ENCODE measurements at regions not wholly inside any gene's neighbourhood (a gene's known extent, or its start where the extent isn't known, plus 50 kb on each side); places are given as distances from the start of the nearest gene placed in this dataset.

DNA sequence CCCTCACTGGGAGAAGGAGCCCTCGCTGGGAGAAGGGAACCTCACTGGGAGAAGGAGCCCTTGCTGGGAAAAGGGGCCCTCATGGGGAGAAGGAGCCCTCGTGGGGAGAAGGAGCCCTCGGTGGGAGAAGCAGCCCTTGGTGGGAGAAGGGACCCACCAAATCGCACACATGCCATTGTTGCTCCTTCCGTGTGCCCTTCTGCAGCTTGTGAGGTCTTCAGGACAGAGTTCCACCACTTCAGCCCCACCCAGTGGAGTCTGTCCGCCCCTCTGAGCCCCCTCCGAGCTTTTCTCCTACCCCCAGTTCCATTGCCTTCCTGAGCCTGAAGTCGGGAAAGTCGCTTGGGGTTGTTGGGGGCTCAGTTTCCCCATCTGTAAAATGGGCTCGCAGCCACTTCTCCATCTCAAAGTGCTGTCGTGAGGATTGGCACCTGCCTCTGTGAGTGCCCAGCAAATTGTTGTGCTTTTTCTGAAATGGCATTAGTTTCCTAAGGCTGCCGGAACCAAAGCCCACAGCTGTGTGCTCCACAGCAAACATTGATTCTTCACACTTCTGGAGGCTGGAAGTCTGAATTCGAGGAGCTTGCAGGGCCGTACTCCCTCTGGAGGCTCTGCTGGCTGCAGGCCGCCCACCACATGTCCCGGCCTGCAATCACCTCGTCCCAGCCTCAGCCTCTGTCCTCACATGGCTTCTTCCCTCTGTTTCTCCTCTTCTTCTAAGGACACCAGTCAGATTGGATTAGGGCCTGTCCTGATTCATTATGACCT, 124.7 kb upstream of the PMEPA1 start:
- intact Hi-C loops (cut with DNase I), result no loop called here

DNA sequence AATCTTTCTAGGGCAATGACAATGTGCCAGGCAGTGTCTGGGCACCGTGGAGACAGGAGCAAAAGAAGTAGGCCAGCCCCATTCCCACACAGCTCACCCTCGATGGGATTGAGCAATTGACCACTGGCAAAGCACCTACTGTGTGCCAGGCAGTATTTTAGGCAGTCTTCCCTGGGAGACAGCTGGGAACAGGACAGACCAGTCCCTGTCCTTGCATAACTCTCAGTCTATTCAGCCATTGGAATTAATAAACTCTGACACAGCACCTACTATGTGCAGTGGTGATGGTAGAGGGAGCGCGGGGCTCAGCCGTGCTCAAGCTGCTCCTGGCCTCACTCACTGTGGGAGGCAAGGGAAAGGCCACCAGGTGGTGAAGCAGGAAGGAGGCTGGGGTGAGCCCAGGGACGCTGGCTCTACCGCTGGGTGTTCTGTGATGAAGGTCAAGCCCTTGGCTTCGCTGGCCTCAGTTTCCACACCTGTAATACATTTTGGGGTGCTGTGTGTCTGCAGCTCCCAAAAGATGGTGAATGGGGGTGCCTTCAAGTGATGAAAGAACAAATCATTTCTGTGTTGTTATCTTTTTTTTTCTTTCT, 122.3 kb upstream of the PMEPA1 start:
- H3K4me3 ChIP-seq, result no peak overlapping the region
- no peaks in the 10 kb centered on the region for H3K36me3 ChIP-seq
- WGBS, 2 donors, result 80 to 84% methylated on average over 8 of the region's 8 CpGs
- H3K4me1 ChIP-seq, result no peaks in the 10 kb centered on the region
- intact Hi-C loops (cut with DNase I), result no loop called here
- no peaks in the 10 kb centered on the region for H3K9me3 ChIP-seq
- TF ChIP-seq POLR2AphosphoS5 (IDR thresholded peaks at IDR 0.05), result no peak
- no peak for TF ChIP-seq POLR2A (IDR thresholded peaks at IDR 0.05)
- TF ChIP-seq, protein P1, sequence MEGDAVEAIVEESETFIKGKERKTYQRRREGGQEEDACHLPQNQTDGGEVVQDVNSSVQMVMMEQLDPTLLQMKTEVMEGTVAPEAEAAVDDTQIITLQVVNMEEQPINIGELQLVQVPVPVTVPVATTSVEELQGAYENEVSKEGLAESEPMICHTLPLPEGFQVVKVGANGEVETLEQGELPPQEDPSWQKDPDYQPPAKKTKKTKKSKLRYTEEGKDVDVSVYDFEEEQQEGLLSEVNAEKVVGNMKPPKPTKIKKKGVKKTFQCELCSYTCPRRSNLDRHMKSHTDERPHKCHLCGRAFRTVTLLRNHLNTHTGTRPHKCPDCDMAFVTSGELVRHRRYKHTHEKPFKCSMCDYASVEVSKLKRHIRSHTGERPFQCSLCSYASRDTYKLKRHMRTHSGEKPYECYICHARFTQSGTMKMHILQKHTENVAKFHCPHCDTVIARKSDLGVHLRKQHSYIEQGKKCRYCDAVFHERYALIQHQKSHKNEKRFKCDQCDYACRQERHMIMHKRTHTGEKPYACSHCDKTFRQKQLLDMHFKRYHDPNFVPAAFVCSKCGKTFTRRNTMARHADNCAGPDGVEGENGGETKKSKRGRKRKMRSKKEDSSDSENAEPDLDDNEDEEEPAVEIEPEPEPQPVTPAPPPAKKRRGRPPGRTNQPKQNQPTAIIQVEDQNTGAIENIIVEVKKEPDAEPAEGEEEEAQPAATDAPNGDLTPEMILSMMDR (IDR thresholded peaks at IDR 0.05), result no peak
- TF ChIP-seq EP300 (IDR thresholded peaks at IDR 0.05), result no peak
- H3K27me3 ChIP-seq, result no peaks in the 10 kb centered on the region
- no peak for DNase-seq
- H3K27ac ChIP-seq, result no peak overlapping the region

More for the DNA sequence above, 124.7 kb upstream of the PMEPA1 start:
- no peak overlapping the region for H3K27ac ChIP-seq
- H3K27me3 ChIP-seq, result no peaks in the 10 kb centered on the region
- no peak for DNase-seq
- no peaks in the 10 kb centered on the region for H3K36me3 ChIP-seq
- no peak overlapping the region for H3K4me3 ChIP-seq
- no peaks in the 10 kb centered on the region for H3K9me3 ChIP-seq
- TF ChIP-seq, protein P1 (IDR thresholded peaks at IDR 0.05), result no peak
- TF ChIP-seq POLR2A (IDR thresholded peaks at IDR 0.05) (no peak), POLR2AphosphoS5 (IDR thresholded peaks at IDR 0.05) (no peak), EP300 (IDR thresholded peaks at IDR 0.05) (no peak)
- WGBS, 2 donors, result 83 to 87% methylated on average over 17 of the region's 17 CpGs
- peaks cover 0 to 14% (median 9%) of the 10 kb centered on the region in 4 donors for H3K4me1 ChIP-seq

DNA sequence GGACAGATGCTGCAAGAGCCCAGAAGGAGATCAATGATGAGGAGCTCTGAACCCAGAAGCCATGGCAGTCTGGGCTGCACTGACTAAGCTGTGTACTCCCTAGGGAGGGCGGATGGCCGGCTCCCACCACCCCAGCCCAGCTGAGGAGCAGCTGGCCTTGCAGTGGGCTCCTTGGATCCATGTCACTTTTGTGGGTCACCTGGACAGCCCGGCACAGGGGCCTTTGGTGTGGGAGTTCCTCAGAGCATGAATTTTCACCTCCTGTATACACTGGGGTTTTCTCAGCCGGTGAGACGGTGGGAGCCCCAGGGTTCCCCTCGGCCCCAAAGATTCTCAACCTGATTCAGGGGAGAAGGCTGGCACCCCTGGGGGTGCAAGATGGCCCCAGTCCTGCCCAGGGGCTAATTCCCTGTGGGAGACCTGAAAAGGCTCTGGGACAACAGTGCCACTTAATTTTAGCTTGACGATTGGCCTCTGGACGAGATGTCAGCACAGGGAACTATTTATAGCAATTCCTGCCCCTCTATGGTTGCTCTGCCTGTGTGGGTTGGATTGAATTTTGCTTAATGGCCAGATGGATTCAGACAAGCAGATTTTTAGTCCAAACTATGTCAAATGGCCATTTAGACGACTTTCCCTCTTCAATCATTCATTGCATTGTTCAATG, 121.6 kb upstream of the PMEPA1 start:
- H3K27ac ChIP-seq, result no peak overlapping the region
- no peaks in the 10 kb centered on the region for H3K27me3 ChIP-seq
- no peak for TF ChIP-seq EP300 (IDR thresholded peaks at IDR 0.05)
- TF ChIP-seq, protein P1 (IDR thresholded peaks at IDR 0.05), result no peak
- no peak for TF ChIP-seq POLR2A (IDR thresholded peaks at IDR 0.05)
- TF ChIP-seq POLR2AphosphoS5 (IDR thresholded peaks at IDR 0.05), result no peak
- no peaks in the 10 kb centered on the region for H3K36me3 ChIP-seq
- H3K9me3 ChIP-seq, result no peaks in the 10 kb centered on the region
- peaks cover 0 to 1% (median under 1%) of the 10 kb centered on the region in 4 donors for H3K4me1 ChIP-seq
- no peak for DNase-seq
- 85 to 89% methylated on average over 9 of the region's 9 CpGs for WGBS, 2 donors
- intact Hi-C loops (cut with DNase I), result no loop called here
- no peak overlapping the region for H3K4me3 ChIP-seq

DNA sequence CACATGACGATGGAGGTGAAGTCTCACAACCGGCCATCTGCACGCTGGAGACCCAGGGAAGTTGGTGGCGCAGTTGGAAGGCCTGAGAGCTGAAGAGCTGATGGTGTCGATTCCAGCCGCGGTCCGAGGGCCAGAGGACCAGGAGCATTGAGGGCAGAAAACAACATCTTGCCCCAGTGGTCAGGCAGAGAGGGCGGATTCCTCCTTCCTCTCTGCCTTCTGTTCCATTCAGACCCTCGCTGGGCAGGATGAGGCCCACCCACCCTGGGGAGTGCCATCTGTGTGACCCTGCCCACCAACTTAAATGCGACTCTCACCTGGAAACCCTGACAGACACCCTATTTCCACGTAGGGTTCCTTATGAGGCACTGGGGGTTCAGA, 120.7 kb upstream of the PMEPA1 start:
- no peaks in the 10 kb centered on the region for H3K9me3 ChIP-seq
- intact Hi-C loops (cut with DNase I), result no loop called here
- H3K4me1 ChIP-seq, result peaks cover 0 to 10% (median 5%) of the 10 kb centered on the region in 4 donors
- no peak for TF ChIP-seq POLR2AphosphoS5 (IDR thresholded peaks at IDR 0.05)
- TF ChIP-seq POLR2A (IDR thresholded peaks at IDR 0.05), result no peak
- TF ChIP-seq, protein P1 (IDR thresholded peaks at IDR 0.05), result no peak
- TF ChIP-seq EP300 (IDR thresholded peaks at IDR 0.05), result no peak
- H3K4me3 ChIP-seq, result no peak overlapping the region
- DNase-seq, result no peak
- 93 to 95% methylated on average over 12 of the region's 12 CpGs for WGBS, 2 donors
- H3K27me3 ChIP-seq, result no peaks in the 10 kb centered on the region
- no peak overlapping the region for H3K27ac ChIP-seq
- no peaks in the 10 kb centered on the region for H3K36me3 ChIP-seq
